CD4-positive, alpha-beta T cell treated with Interleukin-6 for 4 hours (primary cell): ENCODE measurements at regions not wholly inside any gene's neighbourhood (a gene's known extent, or its start where the extent isn't known, plus 50 kb on each side); places are given as distances from the start of the nearest gene placed in this dataset.

Experiments
- DNase-seq: peaks from one replicate; pipeline ENCODE4 v3.0.0-alpha.2; 2020; ENCODE audit warnings: mixed read lengths

- DNase-seq = no peak
Measured at GRCh38 chr5:62698756-62699155, 120.1 kb downstream of the LRRC70 start.

DNA sequence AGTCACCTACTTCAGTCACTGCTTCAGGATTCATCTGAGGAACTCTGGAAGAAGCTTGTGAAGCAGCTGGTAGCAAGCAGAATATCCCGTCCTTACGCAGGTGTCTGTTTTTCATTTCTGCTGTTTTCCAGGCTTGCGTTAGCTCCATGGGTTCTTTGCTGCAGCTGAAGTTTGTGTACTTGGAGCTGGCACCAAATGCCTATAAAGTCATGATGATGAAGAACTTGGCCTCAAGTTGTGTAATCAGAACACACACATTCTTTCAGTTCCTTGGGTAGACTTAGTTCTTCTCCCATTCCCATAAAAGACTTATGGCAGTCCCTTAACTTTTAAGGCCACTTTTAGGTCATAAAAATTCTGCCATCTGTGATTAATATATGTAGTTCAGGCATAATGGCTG, 116.7 kb downstream of the LRRC70 start:
- no peak for DNase-seq

DNA sequence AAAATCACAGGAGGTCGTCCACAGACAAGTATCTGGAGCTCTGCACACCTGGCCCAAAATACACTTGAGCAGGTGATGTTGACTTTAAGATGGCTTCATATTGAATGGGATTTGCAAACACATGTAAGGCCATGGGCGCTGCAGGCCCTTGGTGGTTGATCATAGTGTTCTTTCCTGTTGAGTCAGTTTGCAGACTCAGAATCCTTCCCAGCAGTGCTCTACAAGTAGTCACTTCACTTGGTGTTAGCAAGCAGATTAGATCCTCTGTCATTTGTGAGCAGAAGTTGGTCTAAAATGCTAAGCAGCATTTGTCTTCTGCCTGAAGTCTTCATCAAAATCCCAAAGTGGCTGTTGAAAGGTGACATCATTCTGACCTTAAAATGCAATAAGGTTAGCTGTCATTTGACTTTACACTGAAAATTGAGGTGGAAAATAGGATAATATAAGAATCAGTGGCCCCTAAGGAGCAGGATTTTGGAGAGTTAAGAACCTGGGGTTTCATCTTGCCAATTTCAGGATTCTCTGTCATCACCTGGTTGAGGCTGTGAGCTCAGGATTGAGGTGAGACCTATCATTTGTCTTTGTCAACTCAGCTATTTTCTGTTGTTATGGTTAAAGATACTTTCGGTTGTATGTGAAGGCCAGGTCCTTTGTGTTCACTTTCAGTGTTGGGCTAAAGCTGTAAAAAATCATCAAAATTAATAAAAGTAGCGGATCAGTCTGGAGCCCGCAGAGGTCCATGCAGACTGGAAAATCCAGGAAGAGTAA, 114.5 kb downstream of the LRRC70 start:
- no peak for DNase-seq

GRCh38 chr5:62691946-62692345, 113.3 kb downstream of the LRRC70 start:
- no peak for DNase-seq

- DNase-seq = no peak
Measured at GRCh38 chr5:62690421-62690820, 111.8 kb downstream of the LRRC70 start.

GRCh38 chr5:62689599-62690368, 111.2 kb downstream of the LRRC70 start:
- DNase-seq = no peak

DNA sequence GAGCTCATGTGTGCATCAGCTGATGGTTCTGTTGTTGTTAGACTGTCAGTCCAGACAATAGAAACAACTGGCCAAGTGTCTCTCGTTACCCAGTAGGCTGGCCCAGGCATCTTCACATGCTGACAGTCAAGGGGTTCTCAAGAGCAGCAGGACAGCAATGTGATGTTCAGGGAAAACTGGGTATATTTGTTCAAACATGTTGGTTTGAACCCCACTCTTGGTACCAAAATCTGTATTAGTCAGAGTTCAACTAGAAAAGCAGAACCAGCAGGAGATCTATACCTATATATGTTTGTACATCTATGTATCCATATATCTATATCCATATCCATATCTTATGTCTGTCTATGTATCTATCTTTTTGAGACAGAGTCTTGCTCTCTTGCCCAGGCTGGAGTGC, 108.1 kb downstream of the LRRC70 start:
- no peak for DNase-seq

DNA sequence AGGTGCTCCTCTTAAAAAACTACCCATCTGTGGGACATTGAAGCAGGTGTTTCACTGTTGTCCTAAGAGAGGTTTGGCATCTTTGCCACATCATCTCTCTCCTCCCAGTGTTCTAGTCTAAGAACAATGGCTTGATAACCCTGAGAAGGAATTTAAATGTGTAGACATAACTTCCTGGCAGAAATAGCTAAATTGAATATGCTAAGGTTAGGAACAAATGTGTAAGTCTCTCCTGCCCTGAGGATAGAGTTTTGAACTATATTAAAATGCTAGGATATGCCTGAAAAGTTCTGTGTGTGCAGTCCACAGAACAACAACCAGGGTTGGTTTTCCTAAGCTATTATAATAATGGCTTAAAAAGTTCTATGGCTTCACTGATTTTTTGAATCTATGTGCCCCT, 106.6 kb downstream of the LRRC70 start:
- no peak for DNase-seq

- DNase-seq = no peak
Measured at GRCh38 chr5:62684310-62684709, 105.7 kb downstream of the LRRC70 start.

DNA sequence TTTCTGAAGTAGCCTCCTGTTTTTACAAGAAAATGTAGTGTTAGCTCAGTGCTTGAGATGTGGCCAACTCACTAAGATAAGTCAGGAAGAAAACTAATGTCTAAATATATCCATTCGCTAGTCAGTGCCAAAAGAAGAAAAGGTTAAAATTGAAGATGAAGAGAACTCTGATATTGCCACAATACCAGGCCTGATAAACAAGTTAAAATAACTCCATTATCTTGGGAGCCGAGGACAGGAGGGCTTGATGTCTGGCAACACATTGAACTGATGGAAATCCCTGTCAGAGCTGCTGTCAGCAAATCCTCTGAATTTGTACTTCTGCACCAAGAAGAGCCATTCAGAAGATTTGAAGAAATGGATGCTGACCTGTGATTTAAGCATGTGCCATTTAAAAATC, 103.4 kb downstream of the LRRC70 start:
- DNase-seq = no peak

GRCh38 chr5:62681117-62681850, 102.7 kb downstream of the LRRC70 start:
- DNase-seq = no peak

DNA sequence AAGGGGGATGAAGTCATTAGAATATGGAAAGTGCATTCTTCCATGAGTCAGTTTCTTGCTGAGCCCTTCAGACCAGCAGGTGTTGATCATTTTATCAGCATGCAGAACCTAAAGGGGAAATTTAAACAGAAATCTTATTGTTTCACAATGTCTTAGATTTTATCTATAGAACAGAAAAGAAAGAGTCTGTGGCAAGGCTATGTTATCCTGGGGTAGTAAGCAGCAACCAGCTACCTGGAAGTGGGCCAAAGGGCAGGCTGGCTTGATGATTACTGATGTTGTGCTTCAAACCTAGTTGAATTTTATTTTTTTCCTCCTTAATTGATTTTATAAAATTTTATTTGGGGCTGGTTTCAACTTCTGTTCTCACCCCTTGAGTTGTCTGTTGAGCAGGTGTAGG, 101.5 kb downstream of the LRRC70 start:
- DNase-seq = no peak
